ENCODE measurements at regions not wholly inside any gene's neighbourhood (a gene's known extent, or its start where the extent isn't known, plus 50 kb on each side); places are given as distances from the start of the nearest gene placed in this dataset.

- Histone ChIP-seq H3K27me3 (ENCODE audit: insufficient read depth, low read length) (no peaks in the 10 kb centered on the region), H3K9ac (ENCODE audit: low read depth, low read length) (no peak overlapping the region), H3K4me1 (ENCODE audit: insufficient read depth, low read length) (peaks cover 34% of the 10 kb centered on the region), H3K4me3 (ENCODE audit: low read length) (no peak overlapping the region), H3K27ac (ENCODE audit: low read depth, low read length) (peak overlapping the region; percentile 70; the same call in 1 of the 2 replicates), H3K36me3 (ENCODE audit: insufficient read depth, low read length) (no peaks in the 10 kb centered on the region), H3K9me3 (ENCODE audit: insufficient read depth, low read depth, low read length) (no peaks in the 10 kb centered on the region)
- WGBS: 80% methylated on average over 3 of the region's 3 CpGs
Measured at GRCh38 chr2:64212801-64213321, 68.6 kb upstream of the PELI1 start.

- Histone ChIP-seq H3K4me3 (ENCODE audit: low read length) (no peak overlapping the region), H3K27me3 (ENCODE audit: insufficient read depth, low read length) (no peaks in the 10 kb centered on the region), H3K9ac (ENCODE audit: low read depth, low read length) (no peak overlapping the region), H3K4me1 (ENCODE audit: insufficient read depth, low read length) (peaks cover 34% of the 10 kb centered on the region), H3K27ac (ENCODE audit: low read depth, low read length) (no peak overlapping the region), H3K9me3 (ENCODE audit: insufficient read depth, low read depth, low read length) (no peaks in the 10 kb centered on the region), H3K36me3 (ENCODE audit: insufficient read depth, low read length) (no peaks in the 10 kb centered on the region)
- 83% methylated on average over 5 of the region's 5 CpGs for WGBS
Measured at GRCh38 chr2:64213532-64214275, 69.5 kb upstream of the PELI1 start.

DNA sequence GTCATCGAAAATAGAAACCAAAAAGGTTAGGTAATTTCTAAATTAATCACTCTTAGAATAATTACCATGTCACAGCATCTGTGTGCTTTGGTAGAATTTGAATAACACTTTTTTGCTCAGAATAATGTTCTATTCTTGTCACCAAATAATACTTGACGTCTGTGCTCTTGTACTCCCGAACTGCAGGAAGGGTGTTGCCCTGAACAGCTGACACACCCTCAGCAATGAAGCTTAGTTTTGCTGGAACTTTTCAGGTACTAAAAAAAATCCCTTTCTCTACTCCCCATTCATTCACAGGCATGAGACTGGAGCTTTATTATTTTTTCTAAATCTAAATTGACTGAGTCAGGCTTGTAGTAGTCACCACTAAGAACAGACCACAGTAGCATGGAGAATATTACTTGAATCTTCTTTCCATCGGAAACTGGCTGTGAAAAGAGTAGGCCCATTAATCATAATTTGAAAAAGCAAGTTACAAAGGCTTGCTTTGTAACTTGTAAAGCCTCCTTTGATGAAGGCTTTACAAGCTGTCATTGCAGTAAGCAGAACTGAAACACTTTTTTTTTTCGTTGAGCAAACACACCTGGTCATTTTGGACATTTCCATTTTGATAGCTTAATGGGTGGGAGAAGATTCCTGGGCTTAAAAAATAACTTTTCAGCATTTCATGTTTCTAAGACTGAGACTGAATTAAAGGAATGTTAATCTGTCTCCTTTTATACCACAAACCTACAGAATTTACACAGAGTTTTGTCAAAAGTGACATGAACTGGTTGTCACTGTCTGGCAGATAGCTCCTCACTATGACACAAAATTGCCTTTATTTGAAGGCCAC is 70.3 kb upstream of the PELI1 start:
- no peaks in the 10 kb centered on the region for H3K36me3 ChIP-seq (ENCODE audit: insufficient read depth, low read length)
- no peak overlapping the region for H3K4me3 ChIP-seq (ENCODE audit: low read length)
- 86% methylated on average over 4 of the region's 5 CpGs for WGBS
- no peak overlapping the region for H3K9ac ChIP-seq (ENCODE audit: low read depth, low read length)
- no peaks in the 10 kb centered on the region for H3K27me3 ChIP-seq (ENCODE audit: insufficient read depth, low read length)
- H3K4me1 ChIP-seq (ENCODE audit: insufficient read depth, low read length): peaks cover 38% of the 10 kb centered on the region
- no peak overlapping the region for H3K27ac ChIP-seq (ENCODE audit: low read depth, low read length)
- H3K9me3 ChIP-seq (ENCODE audit: insufficient read depth, low read depth, low read length): no peaks in the 10 kb centered on the region

DNA sequence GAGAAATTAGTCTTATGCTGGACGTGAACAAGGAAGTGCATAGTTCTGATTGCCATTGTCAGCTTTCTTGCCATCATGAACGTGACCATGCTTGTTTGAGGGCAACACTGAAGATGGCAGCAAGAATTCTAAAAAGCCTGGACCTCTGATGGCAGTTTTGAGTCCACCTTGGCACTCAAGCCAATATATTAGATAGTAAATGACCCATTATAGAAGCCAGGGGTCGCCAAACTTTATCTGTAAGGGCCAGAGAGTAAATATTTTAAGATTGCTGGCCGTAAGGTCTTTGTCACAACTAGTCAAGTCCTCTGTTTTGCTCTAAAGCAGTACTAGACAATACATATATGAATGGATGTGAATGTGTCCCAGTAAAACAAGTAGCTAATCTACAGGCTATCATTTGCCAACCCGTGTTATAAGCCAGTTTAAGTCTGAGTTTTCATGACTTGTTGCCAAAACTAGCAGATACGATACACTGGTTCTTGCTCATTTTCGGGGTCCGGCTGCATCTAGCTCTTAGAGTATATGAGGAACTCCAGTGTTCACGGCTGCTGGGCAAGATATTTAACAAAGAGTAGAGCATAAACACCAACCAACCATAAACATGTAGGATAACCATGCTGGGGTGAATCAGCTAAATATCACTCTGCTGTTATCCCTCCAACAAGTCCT is 73.1 kb upstream of the PELI1 start:
- no peaks in the 10 kb centered on the region for H3K36me3 ChIP-seq (ENCODE audit: insufficient read depth, low read length)
- H3K4me1 ChIP-seq (ENCODE audit: insufficient read depth, low read length): peaks cover 57% of the 10 kb centered on the region
- H3K9ac ChIP-seq (ENCODE audit: low read depth, low read length): no peak overlapping the region
- no peak overlapping the region for H3K27ac ChIP-seq (ENCODE audit: low read depth, low read length)
- H3K27me3 ChIP-seq (ENCODE audit: insufficient read depth, low read length): no peaks in the 10 kb centered on the region
- H3K4me3 ChIP-seq (ENCODE audit: low read length): no peak overlapping the region
- 93% methylated on average over 9 of the region's 9 CpGs for WGBS
- H3K9me3 ChIP-seq (ENCODE audit: insufficient read depth, low read depth, low read length): no peaks in the 10 kb centered on the region

GRCh38 chr2:64218137-64218802 is 74.0 kb upstream of the PELI1 start:
- Histone ChIP-seq H3K9ac (ENCODE audit: low read depth, low read length) (no peak overlapping the region), H3K4me3 (ENCODE audit: low read length) (no peak overlapping the region), H3K36me3 (ENCODE audit: insufficient read depth, low read length) (no peaks in the 10 kb centered on the region), H3K9me3 (ENCODE audit: insufficient read depth, low read depth, low read length) (no peaks in the 10 kb centered on the region), H3K27ac (ENCODE audit: low read depth, low read length) (no peak overlapping the region), H3K27me3 (ENCODE audit: insufficient read depth, low read length) (no peaks in the 10 kb centered on the region), H3K4me1 (ENCODE audit: insufficient read depth, low read length) (peaks cover 47% of the 10 kb centered on the region)
- 68% methylated on average over 4 of the region's 4 CpGs for WGBS

DNA sequence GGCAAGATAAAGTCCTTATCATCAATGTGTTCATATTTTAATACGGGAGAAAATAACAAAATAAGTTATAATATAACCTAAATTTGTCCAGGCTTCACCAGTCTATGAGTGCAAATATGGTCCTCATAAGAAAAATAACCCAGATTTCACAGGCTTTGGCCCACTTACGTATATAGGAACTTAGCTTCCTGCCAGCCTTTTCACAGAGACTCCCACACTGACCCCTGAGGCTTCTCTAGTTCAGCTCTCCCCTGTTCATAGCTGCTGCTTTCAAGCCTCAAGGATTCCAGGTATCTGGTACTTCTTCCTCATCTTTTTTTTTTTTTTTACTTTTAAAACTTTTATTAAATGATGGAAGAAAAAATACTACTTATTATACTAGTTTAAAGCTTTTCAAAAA is 74.9 kb upstream of the PELI1 start:
- Histone ChIP-seq H3K4me1 (ENCODE audit: insufficient read depth, low read length) (peaks cover 40% of the 10 kb centered on the region), H3K9me3 (ENCODE audit: insufficient read depth, low read depth, low read length) (no peaks in the 10 kb centered on the region), H3K9ac (ENCODE audit: low read depth, low read length) (no peak overlapping the region), H3K27me3 (ENCODE audit: insufficient read depth, low read length) (no peaks in the 10 kb centered on the region), H3K27ac (ENCODE audit: low read depth, low read length) (no peak overlapping the region), H3K4me3 (ENCODE audit: low read length) (no peak overlapping the region), H3K36me3 (ENCODE audit: insufficient read depth, low read length) (no peaks in the 10 kb centered on the region)
- 88% methylated on average over 1 of the region's 2 CpGs for WGBS

GRCh38 chr2:64220265-64220664 is 76.0 kb upstream of the PELI1 start:
- Histone ChIP-seq H3K9me3 (ENCODE audit: insufficient read depth, low read depth, low read length) (no peaks in the 10 kb centered on the region), H3K9ac (ENCODE audit: low read depth, low read length) (no peak overlapping the region), H3K27ac (ENCODE audit: low read depth, low read length) (no peak overlapping the region), H3K36me3 (ENCODE audit: insufficient read depth, low read length) (no peaks in the 10 kb centered on the region), H3K4me3 (ENCODE audit: low read length) (no peak overlapping the region), H3K27me3 (ENCODE audit: insufficient read depth, low read length) (no peaks in the 10 kb centered on the region), H3K4me1 (ENCODE audit: insufficient read depth, low read length) (peaks cover 29% of the 10 kb centered on the region)
- WGBS: 20% methylated on average over 1 of the region's 1 CpG

- Histone ChIP-seq H3K27ac (ENCODE audit: low read depth, low read length) (no peak overlapping the region), H3K27me3 (ENCODE audit: insufficient read depth, low read length) (no peaks in the 10 kb centered on the region), H3K4me1 (ENCODE audit: insufficient read depth, low read length) (peaks cover 36% of the 10 kb centered on the region), H3K9ac (ENCODE audit: low read depth, low read length) (no peak overlapping the region), H3K36me3 (ENCODE audit: insufficient read depth, low read length) (no peaks in the 10 kb centered on the region), H3K4me3 (ENCODE audit: low read length) (no peak overlapping the region), H3K9me3 (ENCODE audit: insufficient read depth, low read depth, low read length) (no peaks in the 10 kb centered on the region)
- 94% methylated on average over 4 of the region's 4 CpGs for WGBS
Measured at GRCh38 chr2:64220894-64221617, 76.8 kb upstream of the PELI1 start.

DNA sequence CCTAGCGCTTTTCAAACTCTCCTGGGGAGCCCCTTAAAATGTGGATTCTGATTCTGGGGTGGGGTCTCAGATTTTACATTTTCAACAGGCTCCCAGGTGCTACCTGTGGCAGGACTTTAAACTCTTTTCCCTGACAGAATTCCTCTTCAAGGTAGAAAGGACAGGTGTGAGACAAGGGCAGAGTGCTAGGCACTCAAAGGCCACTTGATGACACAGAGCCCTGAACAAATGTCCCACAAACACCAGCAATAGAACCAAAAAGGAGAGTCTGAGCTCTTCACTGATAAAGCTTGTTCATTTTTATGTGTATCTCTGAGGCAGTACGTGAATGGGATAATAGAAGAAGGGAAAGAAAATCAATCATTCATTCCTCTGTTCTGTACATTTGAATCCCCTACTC is 77.7 kb upstream of the PELI1 start:
- 94% methylated on average over 1 of the region's 2 CpGs for WGBS
- H3K4me1 ChIP-seq (ENCODE audit: insufficient read depth, low read length): peaks cover 39% of the 10 kb centered on the region
- H3K4me3 ChIP-seq (ENCODE audit: low read length): no peak overlapping the region

DNA sequence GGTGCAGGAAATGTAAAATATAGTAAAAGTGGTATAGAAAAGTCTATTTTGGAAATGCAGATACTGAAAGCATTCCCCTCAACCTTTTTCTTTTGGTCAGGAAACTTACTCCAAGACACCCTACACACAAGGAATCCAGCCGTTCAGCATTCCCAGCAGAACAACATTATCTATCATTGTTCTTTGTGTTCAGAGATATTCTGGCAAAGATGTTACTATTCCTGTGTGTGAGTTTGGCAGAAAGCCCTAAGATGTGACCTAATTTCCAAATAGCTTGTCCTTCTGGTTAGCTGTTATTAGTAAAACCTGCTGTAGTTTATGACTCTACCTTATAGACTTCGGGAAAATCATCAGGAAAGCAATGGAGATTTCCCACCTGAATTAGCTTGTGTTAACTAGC is 78.1 kb upstream of the PELI1 start:
- 96% methylated on average over 2 of the region's 2 CpGs for WGBS
- Histone ChIP-seq H3K9ac (ENCODE audit: low read depth, low read length) (no peak overlapping the region), H3K27me3 (ENCODE audit: insufficient read depth, low read length) (no peaks in the 10 kb centered on the region), H3K27ac (ENCODE audit: low read depth, low read length) (no peak overlapping the region), H3K4me3 (ENCODE audit: low read length) (no peak overlapping the region), H3K36me3 (ENCODE audit: insufficient read depth, low read length) (no peaks in the 10 kb centered on the region), H3K4me1 (ENCODE audit: insufficient read depth, low read length) (peaks cover 43% of the 10 kb centered on the region), H3K9me3 (ENCODE audit: insufficient read depth, low read depth, low read length) (no peaks in the 10 kb centered on the region)

More for the DNA sequence above, 77.7 kb upstream of the PELI1 start:
- no peak overlapping the region for H3K27ac ChIP-seq (ENCODE audit: low read depth, low read length)
- no peak overlapping the region for H3K9ac ChIP-seq (ENCODE audit: low read depth, low read length)
- no peaks in the 10 kb centered on the region for H3K27me3 ChIP-seq (ENCODE audit: insufficient read depth, low read length)
- H3K36me3 ChIP-seq (ENCODE audit: insufficient read depth, low read length): no peaks in the 10 kb centered on the region
- no peaks in the 10 kb centered on the region for H3K9me3 ChIP-seq (ENCODE audit: insufficient read depth, low read depth, low read length)

Measured in HUES64 (cell line).